ENCODE measurements at regions not wholly inside any gene's neighbourhood (a gene's known extent, or its start where the extent isn't known, plus 50 kb on each side); places are given as distances from the start of the nearest gene placed in this dataset.
"Not testable (repeated sequence)": the region's sequence is repeated elsewhere in the genome, so short reads cannot be mapped to it uniquely, and the experiment has no call there.

DNA sequence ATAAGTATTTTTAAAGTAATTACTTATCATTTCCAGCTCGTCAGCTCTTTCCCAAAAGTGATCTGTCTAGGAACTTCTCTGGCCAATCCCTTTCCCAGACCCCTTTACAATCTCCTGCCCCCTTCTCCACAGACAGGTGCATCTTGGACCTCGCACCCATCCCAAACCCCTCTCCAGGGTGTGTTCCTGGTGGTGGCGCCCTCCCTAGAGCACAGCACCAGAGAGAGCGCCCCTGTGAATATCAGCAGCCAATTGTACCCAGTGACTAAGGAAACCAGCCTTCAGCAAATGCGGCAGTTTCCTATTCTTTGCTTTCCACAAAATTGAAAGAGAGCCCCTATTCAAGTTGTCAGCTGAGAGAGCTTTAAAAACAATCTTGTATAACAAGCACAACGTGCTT, 157.7 kb downstream of the RNASET2 start:
- no peaks in the 10 kb centered on the region for H3F3A ChIP-seq (ENCODE audit: low read depth)
- TF ChIP-seq, protein P1, sequence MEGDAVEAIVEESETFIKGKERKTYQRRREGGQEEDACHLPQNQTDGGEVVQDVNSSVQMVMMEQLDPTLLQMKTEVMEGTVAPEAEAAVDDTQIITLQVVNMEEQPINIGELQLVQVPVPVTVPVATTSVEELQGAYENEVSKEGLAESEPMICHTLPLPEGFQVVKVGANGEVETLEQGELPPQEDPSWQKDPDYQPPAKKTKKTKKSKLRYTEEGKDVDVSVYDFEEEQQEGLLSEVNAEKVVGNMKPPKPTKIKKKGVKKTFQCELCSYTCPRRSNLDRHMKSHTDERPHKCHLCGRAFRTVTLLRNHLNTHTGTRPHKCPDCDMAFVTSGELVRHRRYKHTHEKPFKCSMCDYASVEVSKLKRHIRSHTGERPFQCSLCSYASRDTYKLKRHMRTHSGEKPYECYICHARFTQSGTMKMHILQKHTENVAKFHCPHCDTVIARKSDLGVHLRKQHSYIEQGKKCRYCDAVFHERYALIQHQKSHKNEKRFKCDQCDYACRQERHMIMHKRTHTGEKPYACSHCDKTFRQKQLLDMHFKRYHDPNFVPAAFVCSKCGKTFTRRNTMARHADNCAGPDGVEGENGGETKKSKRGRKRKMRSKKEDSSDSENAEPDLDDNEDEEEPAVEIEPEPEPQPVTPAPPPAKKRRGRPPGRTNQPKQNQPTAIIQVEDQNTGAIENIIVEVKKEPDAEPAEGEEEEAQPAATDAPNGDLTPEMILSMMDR (conservative IDR thresholded peaks at IDR 0.05; ENCODE audit: low read length), result no peak
- no peak for TF ChIP-seq EZH2phosphoT487 (IDR thresholded peaks at IDR 0.05; ENCODE audit: borderline replicate concordance)
- no peaks in the 10 kb centered on the region for H4K20me1 ChIP-seq (ENCODE audit: insufficient read depth, low read length, poor library complexity, severe bottlenecking)
- H3K9me2 ChIP-seq (replicated peaks; ENCODE audit: low read depth, low read length), result no peaks in the 10 kb centered on the region
- no peak overlapping the region for H2AFZ ChIP-seq (ENCODE audit: low read length)
- no peaks in the 10 kb centered on the region for H3K4me1 ChIP-seq (ENCODE audit: insufficient read depth, low read length, poor library complexity, severe bottlenecking)
- H3K9me3 ChIP-seq (ENCODE audit: insufficient read depth, low read depth, low read length), result no peaks in the 10 kb centered on the region
- no peak overlapping the region for H3K4me2 ChIP-seq (ENCODE audit: low read depth, low read length, poor library complexity, severe bottlenecking)
- no peak overlapping the region for H3K4me3 ChIP-seq (ENCODE audit: low read length, poor library complexity, severe bottlenecking)
- H3K79me2 ChIP-seq (ENCODE audit: insufficient read depth, low read length), result no peaks in the 10 kb centered on the region
- no peak overlapping the region for H3K9ac ChIP-seq (ENCODE audit: low read depth, low read length, poor library complexity, severe bottlenecking)
- no peaks in the 10 kb centered on the region for H3K27me3 ChIP-seq (ENCODE audit: insufficient read depth, low read length, poor library complexity, severe bottlenecking)
- H3K36me3 ChIP-seq (ENCODE audit: insufficient read depth, low read length), result no peaks in the 10 kb centered on the region

DNA sequence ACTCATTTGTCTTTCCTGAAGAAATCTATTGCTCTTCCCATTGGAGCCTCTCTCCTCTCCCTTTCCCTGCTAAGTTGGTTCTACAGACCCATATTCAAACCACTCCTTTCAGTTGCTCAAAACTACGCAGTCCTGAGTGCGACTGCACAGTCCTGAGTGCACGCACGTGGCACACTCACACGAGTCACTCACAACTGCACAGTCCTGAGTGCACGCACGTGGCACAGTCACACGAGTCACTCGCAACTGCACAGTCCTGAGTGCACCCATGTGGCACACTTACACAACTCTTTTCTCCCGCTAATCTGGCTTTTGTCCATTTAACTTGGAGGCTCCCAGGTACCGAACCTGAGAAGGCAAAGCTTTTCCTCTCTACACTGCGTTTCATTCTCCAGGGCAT, 159.7 kb downstream of the RNASET2 start:
- H3K4me3 ChIP-seq (ENCODE audit: low read length, poor library complexity, severe bottlenecking), result no peak overlapping the region
- H3K9me2 ChIP-seq (replicated peaks; ENCODE audit: low read depth, low read length), result no peaks in the 10 kb centered on the region
- no peaks in the 10 kb centered on the region for H3K79me2 ChIP-seq (ENCODE audit: insufficient read depth, low read length)
- H3K4me1 ChIP-seq (ENCODE audit: insufficient read depth, low read length, poor library complexity, severe bottlenecking), result no peaks in the 10 kb centered on the region
- no peaks in the 10 kb centered on the region for H3F3A ChIP-seq (ENCODE audit: low read depth)
- no peak overlapping the region for H3K9ac ChIP-seq (ENCODE audit: low read depth, low read length, poor library complexity, severe bottlenecking)
- H3K36me3 ChIP-seq (ENCODE audit: insufficient read depth, low read length), result no peaks in the 10 kb centered on the region
- TF ChIP-seq, protein P1 (conservative IDR thresholded peaks at IDR 0.05; ENCODE audit: low read length), result no peak
- TF ChIP-seq EZH2phosphoT487 (IDR thresholded peaks at IDR 0.05; ENCODE audit: borderline replicate concordance), result no peak
- no peaks in the 10 kb centered on the region for H3K9me3 ChIP-seq (ENCODE audit: insufficient read depth, low read depth, low read length)
- no peak overlapping the region for H2AFZ ChIP-seq (ENCODE audit: low read length)
- no peaks in the 10 kb centered on the region for H4K20me1 ChIP-seq (ENCODE audit: insufficient read depth, low read length, poor library complexity, severe bottlenecking)
- no peak overlapping the region for H3K4me2 ChIP-seq (ENCODE audit: low read depth, low read length, poor library complexity, severe bottlenecking)
- H3K27me3 ChIP-seq (ENCODE audit: insufficient read depth, low read length, poor library complexity, severe bottlenecking), result no peaks in the 10 kb centered on the region

DNA sequence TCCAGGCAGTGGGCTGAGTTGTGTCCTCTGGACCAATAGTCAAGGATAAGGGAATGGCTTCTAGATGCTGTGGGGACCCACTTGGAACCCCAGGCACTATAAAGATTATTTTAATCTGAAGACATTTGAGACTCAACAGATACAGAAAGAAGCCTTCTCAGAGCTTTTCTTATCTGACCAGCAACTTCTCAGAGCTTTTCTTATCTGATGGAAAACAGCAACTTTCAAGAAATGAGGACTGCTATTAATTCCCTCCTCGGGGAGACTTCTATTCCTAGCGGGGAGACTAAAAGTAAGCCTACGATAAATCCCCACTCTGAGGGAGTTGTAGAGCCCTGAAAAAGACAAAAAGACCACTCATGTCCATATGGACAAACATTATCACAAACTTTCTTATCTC, 160.5 kb downstream of the RNASET2 start:
- TF ChIP-seq, protein P1 (conservative IDR thresholded peaks at IDR 0.05; ENCODE audit: low read length), result no peak
- H3K9me2 ChIP-seq (replicated peaks; ENCODE audit: low read depth, low read length), result no peaks in the 10 kb centered on the region

DNA sequence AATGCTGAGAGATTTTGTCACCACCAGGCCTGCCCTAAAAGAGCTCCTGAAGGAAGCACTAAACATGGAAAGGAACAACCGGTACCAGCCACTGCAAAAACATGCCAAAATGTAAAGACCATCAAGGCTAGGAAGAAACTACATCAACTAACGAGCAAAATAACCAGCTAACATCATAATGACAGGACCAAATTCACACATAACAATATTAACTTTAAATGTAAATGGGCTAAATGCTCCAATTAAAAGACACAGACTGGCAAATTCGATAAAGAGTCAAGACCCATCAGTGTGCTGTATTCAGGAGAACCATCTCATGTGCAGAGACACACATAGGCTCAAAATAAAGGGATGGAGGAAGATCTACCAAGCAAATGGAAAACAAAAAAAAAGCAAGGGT, 163.8 kb upstream of the RPS6KA2 start:
- not testable (repeated sequence) for H2AFZ ChIP-seq (ENCODE audit: low read length); H4K20me1 ChIP-seq (ENCODE audit: insufficient read depth, low read length, poor library complexity, severe bottlenecking); H3K4me1 ChIP-seq (ENCODE audit: insufficient read depth, low read length, poor library complexity, severe bottlenecking); H3K9me3 ChIP-seq (ENCODE audit: insufficient read depth, low read depth, low read length); H3K36me3 ChIP-seq (ENCODE audit: insufficient read depth, low read length); H3K4me3 ChIP-seq (ENCODE audit: low read length, poor library complexity, severe bottlenecking); H3K4me2 ChIP-seq (ENCODE audit: low read depth, low read length, poor library complexity, severe bottlenecking); H3K79me2 ChIP-seq (ENCODE audit: insufficient read depth, low read length); H3K9me2 ChIP-seq (replicated peaks; ENCODE audit: low read depth, low read length); H3K27me3 ChIP-seq (ENCODE audit: insufficient read depth, low read length, poor library complexity, severe bottlenecking); H3K9ac ChIP-seq (ENCODE audit: low read depth, low read length, poor library complexity, severe bottlenecking); H3F3A ChIP-seq (ENCODE audit: low read depth)

More for the DNA sequence above, 160.5 kb downstream of the RNASET2 start:
- Histone ChIP-seq H3K4me3 (ENCODE audit: low read length, poor library complexity, severe bottlenecking) (no peak overlapping the region), H3K9ac (ENCODE audit: low read depth, low read length, poor library complexity, severe bottlenecking) (no peak overlapping the region), H4K20me1 (ENCODE audit: insufficient read depth, low read length, poor library complexity, severe bottlenecking) (no peaks in the 10 kb centered on the region), H2AFZ (ENCODE audit: low read length) (no peak overlapping the region), H3K79me2 (ENCODE audit: insufficient read depth, low read length) (no peaks in the 10 kb centered on the region), H3K36me3 (ENCODE audit: insufficient read depth, low read length) (no peaks in the 10 kb centered on the region), H3K4me2 (ENCODE audit: low read depth, low read length, poor library complexity, severe bottlenecking) (no peak overlapping the region), H3K4me1 (ENCODE audit: insufficient read depth, low read length, poor library complexity, severe bottlenecking) (no peaks in the 10 kb centered on the region), H3F3A (ENCODE audit: low read depth) (no peaks in the 10 kb centered on the region), H3K27me3 (ENCODE audit: insufficient read depth, low read length, poor library complexity, severe bottlenecking) (no peaks in the 10 kb centered on the region), H3K9me3 (ENCODE audit: insufficient read depth, low read depth, low read length) (no peaks in the 10 kb centered on the region)

DNA sequence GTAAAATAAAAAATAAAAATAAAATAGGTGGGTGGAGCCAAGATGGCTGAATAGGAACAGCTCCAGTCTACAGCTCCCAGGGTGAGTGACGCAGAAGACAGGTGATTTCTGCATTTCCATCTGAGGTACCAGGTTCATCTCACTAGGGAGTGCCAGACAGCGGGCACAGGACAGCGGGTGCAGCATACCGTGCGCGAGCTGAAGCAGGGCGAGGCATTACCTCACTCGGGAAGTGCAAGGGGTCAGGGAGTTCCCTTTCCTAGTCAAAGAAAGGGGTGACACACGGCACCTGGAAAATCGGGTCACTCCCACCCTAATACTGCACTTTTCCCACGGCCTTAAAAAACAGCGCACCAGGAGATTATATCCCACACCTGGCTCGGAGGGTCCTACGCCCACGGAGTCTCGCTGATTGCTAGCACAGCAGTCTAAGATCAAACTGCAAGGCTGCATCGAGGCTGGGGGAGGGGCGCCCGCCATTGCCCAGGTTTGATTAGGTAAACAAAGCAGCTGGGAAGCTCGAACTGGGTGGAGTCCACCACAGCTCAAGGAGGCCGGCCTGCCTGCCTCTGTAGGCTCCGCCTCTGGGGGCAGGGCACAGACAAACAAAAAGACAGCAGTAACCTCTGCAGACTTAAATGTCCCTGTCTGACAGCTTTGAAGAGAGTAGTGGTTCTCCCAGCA, 161.9 kb upstream of the RPS6KA2 start:
- not testable (repeated sequence) for H3K9ac ChIP-seq (ENCODE audit: low read depth, low read length, poor library complexity, severe bottlenecking); H3K4me1 ChIP-seq (ENCODE audit: insufficient read depth, low read length, poor library complexity, severe bottlenecking)

More for the DNA sequence above, 161.9 kb upstream of the RPS6KA2 start:
- H3K4me2 ChIP-seq (ENCODE audit: low read depth, low read length, poor library complexity, severe bottlenecking); H4K20me1 ChIP-seq (ENCODE audit: insufficient read depth, low read length, poor library complexity, severe bottlenecking); H3K36me3 ChIP-seq (ENCODE audit: insufficient read depth, low read length); H3K4me3 ChIP-seq (ENCODE audit: low read length, poor library complexity, severe bottlenecking); H3K9me2 ChIP-seq (replicated peaks; ENCODE audit: low read depth, low read length); H3K9me3 ChIP-seq (ENCODE audit: insufficient read depth, low read depth, low read length); H3K27me3 ChIP-seq (ENCODE audit: insufficient read depth, low read length, poor library complexity, severe bottlenecking); H3K79me2 ChIP-seq (ENCODE audit: insufficient read depth, low read length); H2AFZ ChIP-seq (ENCODE audit: low read length); H3F3A ChIP-seq (ENCODE audit: low read depth): not testable (repeated sequence)

All from Loucy (cell line).